DOHH2 (cell line): ENCODE measurements at regions not wholly inside any gene's neighbourhood (a gene's known extent, or its start where the extent isn't known, plus 50 kb on each side); places are given as distances from the start of the nearest gene placed in this dataset.

Experiments
- CTCF ChIP-seq: fragments of 200-600 bp; sonication (generic); IDR thresholded peaks from one replicate; pipeline ENCODE4 v1.5.1; 2014; ENCODE audit warnings: antibody characterized with exemption, mild to moderate bottlenecking, low read depth, low read length; ENCODE audit not compliant: poor library complexity, severe bottlenecking
- EZH2phosphoT487 ChIP-seq: fragments of 200-600 bp; sonication (generic); IDR thresholded peaks from 2 replicates; pipeline ENCODE4 v1.6.1; 2017; ENCODE audit warnings: borderline replicate concordance, mild to moderate bottlenecking, antibody characterized with exemption, low read length, moderate library complexity, mixed read lengths

GRCh38 chr12:40557980-40558379 is 134.3 kb upstream of the CNTN1 start:
- TF ChIP-seq CTCF (no peak), EZH2phosphoT487 (no peak)
